UCSD-AML1 (cell line): ENCODE measurements at regions not wholly inside any gene's neighbourhood (a gene's known extent, or its start where the extent isn't known, plus 50 kb on each side); places are given as distances from the start of the nearest gene placed in this dataset.

ENCODE experiments used
- DNase-seq: peaks from one replicate; lab custom pipeline; 2025; ENCODE audit not compliant: unreplicated experiment; lab: John Stamatoyannopoulos, UW

- DNase-seq = no peak
Measured at GRCh38 chr5:58074717-58075116, 385.2 kb downstream of the PLK2 start.

- no peak for DNase-seq
Measured at GRCh38 chr5:58074222-58074621, 385.7 kb downstream of the PLK2 start.

GRCh38 chr5:58073243-58073642 lies 386.6 kb downstream of the PLK2 start:
- no peak for DNase-seq

- no peak for DNase-seq
Measured at GRCh38 chr5:58072300-58072965, 387.5 kb downstream of the PLK2 start.

- peak; percentile 35 for DNase-seq
Measured at GRCh38 chr5:58071566-58071965, 388.3 kb downstream of the PLK2 start.

GRCh38 chr5:58069846-58070245 lies 390.0 kb downstream of the PLK2 start:
- DNase-seq = no peak

GRCh38 chr5:58069016-58069705 lies 390.7 kb downstream of the PLK2 start:
- DNase-seq = no peak

GRCh38 chr5:58066557-58066956 lies 393.3 kb downstream of the PLK2 start:
- no peak for DNase-seq

- DNase-seq = no peak
Measured at GRCh38 chr5:58066076-58066475, 393.8 kb downstream of the PLK2 start.

- DNase-seq = no peak
Measured at GRCh38 chr5:58064801-58065200, 395.1 kb downstream of the PLK2 start.

GRCh38 chr5:58060996-58061395 lies 398.9 kb downstream of the PLK2 start:
- no peak for DNase-seq

GRCh38 chr5:58057324-58057723 lies 402.6 kb downstream of the PLK2 start:
- DNase-seq = no peak

GRCh38 chr5:58056546-58056945 lies 403.3 kb downstream of the PLK2 start:
- DNase-seq = no peak

GRCh38 chr5:58054018-58054417 lies 405.9 kb downstream of the PLK2 start:
- no peak for DNase-seq

GRCh38 chr5:58048954-58049353 lies 410.9 kb downstream of the PLK2 start:
- DNase-seq = no peak

GRCh38 chr5:58048185-58048925 lies 411.5 kb downstream of the PLK2 start:
- no peak for DNase-seq

- no peak for DNase-seq
Measured at GRCh38 chr5:58046371-58046770, 413.5 kb downstream of the PLK2 start.

- no peak for DNase-seq
Measured at GRCh38 chr5:58044166-58044565, 415.7 kb downstream of the PLK2 start.

GRCh38 chr5:58043032-58043945 lies 416.6 kb downstream of the PLK2 start:
- no peak for DNase-seq

GRCh38 chr5:58041884-58042283 lies 418.0 kb downstream of the PLK2 start:
- no peak for DNase-seq

GRCh38 chr5:58040846-58041245 lies 419.0 kb downstream of the PLK2 start:
- no peak for DNase-seq
